Mesodermal cell (in vitro differentiated cells): ENCODE measurements at regions not wholly inside any gene's neighbourhood (a gene's known extent, or its start where the extent isn't known, plus 50 kb on each side); places are given as distances from the start of the nearest gene placed in this dataset.

Experiments
- H3K27ac ChIP-seq: 2 replicates; pipeline ENCODE4 v1.7.0; 2013; ENCODE audit warnings: mild to moderate bottlenecking, low read depth, low read length, moderate library complexity; ENCODE audit not compliant: severe bottlenecking
- H3K36me3 ChIP-seq: 2 replicates; pipeline ENCODE4 v1.7.1; 2013; ENCODE audit warnings: mild to moderate bottlenecking, low read length, moderate library complexity; ENCODE audit not compliant: control insufficient read depth, insufficient read depth
- H3K4me1 ChIP-seq: one replicate; pipeline ENCODE4 v1.7.1; 2013; ENCODE audit warnings: mild to moderate bottlenecking, low read length; ENCODE audit not compliant: insufficient read depth, control insufficient read depth, poor library complexity, severe bottlenecking
- H3K4me3 ChIP-seq: 2 replicates; pipeline ENCODE4 v1.7.0; 2013; ENCODE audit warnings: low read length, control low read depth, mild to moderate bottlenecking; ENCODE audit not compliant: insufficient read depth, poor library complexity, severe bottlenecking; ENCODE audit errors: extremely low read depth
- H3K9me3 ChIP-seq: 2 replicates; pipeline ENCODE4 v1.7.1; 2013; ENCODE audit warnings: mild to moderate bottlenecking, low read length, moderate library complexity; ENCODE audit not compliant: control insufficient read depth
- WGBS, 2 experiments: methylation state at CpG; one replicate each; pipeline ENCODE4 v1.1.5; 2013; ENCODE audit warnings: missing lambda C conversion rate in 2 of 2; ENCODE audit not compliant: insufficient coverage in 2 of 2; 5-methylcytosine and 5-hydroxymethylcytosine counted together

DNA sequence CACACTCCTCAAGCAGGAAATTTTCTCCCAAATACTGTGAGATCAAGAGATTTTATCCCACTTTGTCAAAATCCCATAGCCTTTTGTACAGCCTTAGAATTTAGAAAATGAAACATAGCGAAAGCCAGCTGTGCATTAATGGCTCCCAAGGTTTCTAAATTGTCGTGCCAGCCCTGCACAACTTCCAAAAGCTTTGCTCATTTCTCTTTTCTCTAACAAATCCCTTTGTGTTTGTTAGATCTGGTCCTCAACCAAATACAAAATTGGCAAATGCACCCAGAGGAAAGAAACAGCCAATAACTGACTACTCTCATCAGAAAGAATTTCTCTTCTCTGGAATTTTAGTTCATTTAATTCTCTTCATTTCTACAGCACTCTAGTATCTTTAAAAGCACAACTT is 361.1 kb downstream of the INSIG2 start:
- H3K4me3 ChIP-seq, result no peak overlapping the region

DNA sequence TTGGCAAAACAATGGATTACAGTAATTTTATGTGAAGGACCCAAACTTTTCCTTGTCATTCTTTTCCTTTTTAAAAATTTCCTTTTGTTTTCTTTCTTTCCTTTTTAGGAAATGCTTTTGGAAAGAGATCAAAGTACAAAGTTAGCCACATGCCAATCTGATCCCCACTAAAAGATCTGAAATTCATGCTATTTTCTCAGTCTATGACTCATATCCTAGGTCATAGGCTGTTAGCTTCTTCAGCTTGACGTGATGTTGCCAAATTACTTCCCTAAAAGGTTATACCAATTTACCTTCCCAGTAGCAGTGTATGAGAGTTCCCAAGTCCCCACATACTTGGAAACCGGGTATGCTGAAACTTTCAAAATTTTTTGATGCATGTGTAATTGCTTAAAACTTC is 355.3 kb downstream of the INSIG2 start:
- H3K9me3 ChIP-seq, result no peaks in the 10 kb centered on the region
- H3K4me1 ChIP-seq, result no peaks in the 10 kb centered on the region
- 38% methylated on average over 1 of the region's 2 CpGs; no CpG with 5 or more reads in 1 of the 2 experiments for WGBS, 2 experiments
- no peak overlapping the region for H3K27ac ChIP-seq
- no peak overlapping the region for H3K4me3 ChIP-seq
- no peaks in the 10 kb centered on the region for H3K36me3 ChIP-seq

More for the DNA sequence above, 361.1 kb downstream of the INSIG2 start:
- no peaks in the 10 kb centered on the region for H3K9me3 ChIP-seq
- H3K27ac ChIP-seq, result no peak overlapping the region
- H3K4me1 ChIP-seq, result no peaks in the 10 kb centered on the region
- H3K36me3 ChIP-seq, result no peaks in the 10 kb centered on the region
- WGBS, 2 experiments, result 84 to 100% methylated on average over 2 of the region's 2 CpGs

DNA sequence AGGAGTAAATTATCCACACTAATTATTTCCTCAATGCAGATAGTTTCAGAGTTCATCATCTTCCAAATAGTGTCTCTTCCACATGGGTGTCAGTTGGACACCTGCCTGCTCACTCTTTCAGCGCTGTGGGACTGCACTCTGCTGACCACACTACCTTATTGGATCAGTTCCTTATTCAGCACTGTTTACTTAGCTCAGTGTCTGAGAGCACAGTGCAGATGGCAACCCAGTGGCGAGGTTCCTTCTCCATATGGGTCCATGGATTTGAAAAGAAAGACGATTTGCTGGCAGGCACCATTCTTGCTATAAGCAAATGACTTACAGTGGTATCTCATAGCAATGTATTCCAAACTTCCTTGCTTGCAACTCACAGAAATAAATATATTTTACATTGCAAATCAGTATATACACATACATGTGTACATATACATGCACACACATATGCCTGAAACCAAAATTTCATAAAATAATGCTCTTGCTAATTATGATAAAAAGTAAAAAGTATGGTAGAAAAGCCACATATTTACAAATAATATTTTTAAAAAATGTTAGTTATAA is 354.8 kb downstream of the INSIG2 start:
- Histone ChIP-seq H3K36me3 (no peaks in the 10 kb centered on the region), H3K27ac (no peak overlapping the region), H3K4me1 (no peaks in the 10 kb centered on the region), H3K4me3 (no peak overlapping the region), H3K9me3 (no peaks in the 10 kb centered on the region)
- 85 to 91% methylated on average over 3 of the region's 3 CpGs for WGBS, 2 experiments

DNA sequence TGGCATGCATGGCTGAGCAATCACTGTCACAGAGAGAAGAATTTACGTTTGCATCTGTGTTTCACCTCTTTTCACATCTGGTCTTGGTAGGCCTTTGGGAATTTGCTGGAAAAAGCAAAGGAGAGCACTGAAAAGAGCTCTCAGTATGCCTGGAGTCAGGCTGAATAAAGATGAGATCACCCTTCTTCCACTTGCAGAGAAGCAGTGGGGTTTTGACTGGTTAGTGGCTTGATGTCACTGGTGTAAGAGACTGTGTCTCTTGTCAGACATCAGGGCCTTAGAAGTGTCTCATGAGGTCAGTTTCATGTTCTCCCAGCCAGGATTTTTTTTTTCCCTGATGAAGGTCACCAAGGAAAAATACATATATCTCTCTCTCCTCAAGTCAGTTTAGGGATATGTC is 353.8 kb downstream of the INSIG2 start:
- Histone ChIP-seq H3K27ac (no peak overlapping the region), H3K4me1 (no peaks in the 10 kb centered on the region), H3K36me3 (no peaks in the 10 kb centered on the region), H3K4me3 (no peak overlapping the region), H3K9me3 (no peaks in the 10 kb centered on the region)
- 100% methylated on average over 1 of the region's 1 CpG for WGBS, 2 experiments

DNA sequence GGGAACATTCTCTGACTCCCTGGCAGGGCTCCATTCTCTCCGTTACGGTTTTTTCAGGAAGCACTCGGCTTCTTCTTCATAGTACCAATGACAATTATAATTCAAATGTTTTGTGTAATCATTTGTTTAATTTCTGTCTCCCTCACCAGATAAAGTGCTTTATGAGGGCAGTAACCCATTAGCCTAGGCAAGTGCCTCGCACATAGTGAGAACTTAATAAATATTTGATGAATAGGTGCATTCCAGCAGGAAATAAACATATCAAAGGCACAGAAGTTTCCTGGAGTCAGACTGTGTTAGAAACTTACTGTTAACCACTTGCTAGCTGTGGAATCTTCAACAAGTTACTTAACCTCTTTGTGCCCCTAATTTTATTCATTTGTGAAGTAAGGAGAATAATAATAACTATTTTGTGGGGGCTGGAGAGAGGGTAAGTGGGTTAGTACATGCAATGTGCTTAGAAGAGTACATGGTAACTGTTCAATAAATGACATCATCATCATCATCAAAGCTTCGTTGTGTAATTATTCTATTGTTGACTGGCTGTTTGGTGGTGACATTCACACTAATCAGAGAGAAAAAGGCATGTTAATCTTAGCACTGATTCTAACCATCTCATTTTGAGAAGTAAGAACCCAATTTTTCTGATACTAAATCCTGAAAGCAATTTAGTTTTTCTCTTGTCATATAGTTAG is 352.3 kb downstream of the INSIG2 start:
- Histone ChIP-seq H3K4me3 (no peak overlapping the region), H3K9me3 (no peaks in the 10 kb centered on the region), H3K36me3 (no peaks in the 10 kb centered on the region), H3K4me1 (no peaks in the 10 kb centered on the region), H3K27ac (no peak overlapping the region)
- WGBS, 2 experiments, result no CpG with 5 or more reads among the region's 5 CpGs

DNA sequence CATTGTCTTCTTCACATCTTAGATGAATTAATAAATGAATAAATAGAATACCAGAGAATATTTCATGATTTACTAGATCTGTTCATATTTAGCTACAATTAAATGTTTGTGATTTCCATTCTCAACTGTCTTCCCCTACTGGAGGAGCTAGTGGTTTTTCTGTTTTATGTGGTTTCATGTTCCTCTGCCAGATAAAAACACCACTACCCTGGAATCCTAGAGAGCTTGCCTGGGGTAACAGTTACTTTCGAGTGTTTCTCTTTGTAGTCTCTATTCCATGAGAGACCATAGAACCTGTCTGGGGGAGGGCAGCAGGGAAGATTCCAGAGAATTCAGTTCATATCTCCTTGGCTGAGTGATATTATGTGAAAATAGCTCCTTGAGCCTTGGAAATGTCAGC is 349.2 kb downstream of the INSIG2 start:
- no CpG with 5 or more reads among the region's 1 CpG for WGBS, 2 experiments
- Histone ChIP-seq H3K27ac (no peak overlapping the region), H3K4me1 (no peaks in the 10 kb centered on the region), H3K9me3 (no peaks in the 10 kb centered on the region), H3K4me3 (no peak overlapping the region), H3K36me3 (no peaks in the 10 kb centered on the region)

DNA sequence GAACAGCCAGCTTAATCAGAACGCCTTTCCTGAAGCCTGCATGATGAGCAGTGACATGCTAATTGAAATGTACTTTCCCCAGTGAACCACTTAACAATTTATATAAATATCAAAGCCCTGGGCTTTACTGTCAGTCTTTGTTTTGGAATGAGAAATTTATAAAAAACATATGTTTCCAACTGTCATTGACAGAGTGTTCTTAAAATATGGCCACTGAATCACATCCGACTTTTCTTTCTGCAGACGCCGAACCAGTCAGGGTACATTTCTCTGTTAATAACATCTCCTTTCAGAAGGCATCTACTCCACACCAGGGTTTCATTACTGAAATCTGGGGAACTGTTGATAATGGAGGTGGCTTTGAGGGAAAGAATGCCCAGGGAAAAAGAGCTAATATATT is 343.7 kb downstream of the INSIG2 start:
- Histone ChIP-seq H3K4me3 (no peak overlapping the region), H3K27ac (no peak overlapping the region), H3K9me3 (peaks cover 4% of the 10 kb centered on the region), H3K36me3 (no peaks in the 10 kb centered on the region), H3K4me1 (peaks cover 4% of the 10 kb centered on the region)
- 100% methylated on average over 1 of the region's 4 CpGs; no CpG with 5 or more reads in 1 of the 2 experiments for WGBS, 2 experiments

DNA sequence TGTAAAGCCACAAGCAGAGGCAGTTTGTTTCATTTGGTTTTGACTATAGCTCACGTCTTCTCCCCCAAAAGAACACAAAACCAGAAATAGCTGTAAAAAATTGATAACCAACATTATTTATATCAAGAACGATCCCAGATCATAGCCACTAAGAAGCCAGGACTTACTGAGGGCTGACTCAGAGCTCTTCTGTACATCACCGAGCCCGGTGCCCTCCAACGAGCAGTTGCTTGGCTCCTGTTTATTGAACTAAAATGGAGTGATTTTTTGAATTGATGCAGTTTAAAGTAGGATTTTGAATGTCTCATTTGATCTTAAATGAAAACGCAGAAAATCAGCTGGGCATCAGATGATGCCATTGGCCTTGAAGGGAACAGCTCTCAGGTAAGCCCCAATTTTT is 343.3 kb downstream of the INSIG2 start:
- WGBS, 2 experiments, result 92 to 97% methylated on average over 3 to 5 of the region's 6 CpGs

DNA sequence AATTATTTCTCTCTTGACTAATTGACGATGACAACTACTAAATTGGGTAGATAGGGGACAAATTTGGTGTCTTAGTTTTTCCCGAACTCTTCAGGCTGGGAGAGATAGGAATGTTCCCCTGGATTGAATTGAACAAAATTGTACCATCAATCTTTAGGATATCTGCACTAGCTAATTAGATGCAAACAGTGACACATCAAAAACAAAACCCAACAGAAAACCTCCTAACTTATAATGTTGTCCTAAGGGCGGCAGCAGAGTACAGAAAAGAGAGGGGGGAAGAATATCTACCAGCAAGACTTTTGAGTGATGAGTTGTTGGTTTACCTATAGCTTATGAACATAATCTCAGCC is 342.9 kb downstream of the INSIG2 start:
- H3K4me3 ChIP-seq, result no peak overlapping the region
- peaks cover 4% of the 10 kb centered on the region for H3K4me1 ChIP-seq
- no CpG with 5 or more reads among the region's 3 CpGs for WGBS, 2 experiments
- H3K36me3 ChIP-seq, result no peaks in the 10 kb centered on the region
- H3K27ac ChIP-seq, result no peak overlapping the region
- peaks cover 4% of the 10 kb centered on the region for H3K9me3 ChIP-seq

More for the DNA sequence above, 343.3 kb downstream of the INSIG2 start:
- Histone ChIP-seq H3K4me3 (no peak overlapping the region), H3K36me3 (no peaks in the 10 kb centered on the region), H3K27ac (no peak overlapping the region), H3K4me1 (peaks cover 4% of the 10 kb centered on the region), H3K9me3 (peaks cover 4% of the 10 kb centered on the region)

DNA sequence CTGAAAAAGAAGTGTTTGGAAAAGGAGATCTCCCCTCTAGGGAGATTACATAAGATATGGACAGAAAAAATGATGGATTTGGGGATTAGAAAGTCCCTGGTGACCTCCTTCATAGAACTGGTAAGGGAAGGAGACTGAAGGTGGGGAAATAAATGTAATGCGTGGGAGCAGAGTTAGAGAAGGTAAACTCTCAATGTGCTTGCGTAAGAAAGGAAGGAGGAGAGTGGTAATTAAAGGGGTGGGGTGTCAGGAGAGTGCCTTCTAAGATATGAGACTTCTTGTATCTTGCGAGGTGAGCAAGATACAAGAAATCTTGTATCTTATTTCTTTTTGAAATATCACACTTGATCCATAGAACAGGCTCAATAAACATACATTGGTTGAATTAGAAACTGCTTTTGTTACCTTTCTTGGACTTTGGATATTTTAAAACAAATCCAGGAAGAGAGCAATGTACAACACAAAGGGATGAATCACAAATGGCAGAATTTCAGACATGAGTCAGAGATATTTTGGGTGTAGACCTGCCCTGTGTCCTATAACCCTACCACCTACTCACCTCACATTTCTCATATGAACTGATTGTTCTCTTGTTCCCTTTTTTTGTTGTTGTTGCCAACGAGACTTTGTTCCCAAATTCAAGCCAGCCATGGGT is 342.4 kb downstream of the INSIG2 start:
- Histone ChIP-seq H3K4me1 (peaks cover 4% of the 10 kb centered on the region), H3K27ac (no peak overlapping the region), H3K4me3 (no peak overlapping the region), H3K36me3 (no peaks in the 10 kb centered on the region), H3K9me3 (peaks cover 4% of the 10 kb centered on the region)
- WGBS, 2 experiments, result 83 to 93% methylated on average over 2 of the region's 4 CpGs

DNA sequence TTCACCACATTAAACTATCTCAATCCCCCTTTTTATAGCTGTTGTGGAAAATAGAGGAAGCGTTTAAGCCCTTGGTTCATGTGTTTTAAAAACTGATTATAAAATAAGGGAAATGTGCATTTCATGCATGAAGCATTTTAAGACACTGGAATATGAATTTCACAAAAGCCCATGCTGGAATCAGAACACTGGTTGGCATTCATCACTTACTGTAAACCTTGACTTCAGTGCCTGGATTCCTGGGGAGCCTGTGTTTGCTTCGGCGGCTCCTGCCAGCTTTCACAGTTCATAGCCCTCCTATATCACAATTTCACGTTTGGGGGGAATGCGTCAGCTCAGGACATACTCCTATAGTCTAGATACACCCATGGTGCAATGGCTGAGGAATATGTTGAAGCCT is 336.9 kb downstream of the INSIG2 start:
- H3K9me3 ChIP-seq, result peaks cover 4% of the 10 kb centered on the region
- no peaks in the 10 kb centered on the region for H3K4me1 ChIP-seq
- 95% methylated on average over 2 of the region's 5 CpGs; no CpG with 5 or more reads in 1 of the 2 experiments for WGBS, 2 experiments
- no peaks in the 10 kb centered on the region for H3K36me3 ChIP-seq
- H3K27ac ChIP-seq, result no peak overlapping the region
- H3K4me3 ChIP-seq, result no peak overlapping the region
